ENCODE measurements at regions not wholly inside any gene's neighbourhood (a gene's known extent, or its start where the extent isn't known, plus 50 kb on each side); places are given as distances from the start of the nearest gene placed in this dataset.
"Not testable (repeated sequence)": the region's sequence is repeated elsewhere in the genome, so short reads cannot be mapped to it uniquely, and the experiment has no call there.

- FAIRE-seq = no peak
- intact Hi-C loops (cut with DNase I) = no loop called here
- peak in 3 of 5 donors; percentile 29 to 50 (median 34) for DNase-seq
- Histone ChIP-seq H3K9me3 (ENCODE audit: control insufficient read depth in 2 of 3, insufficient read depth in 1 of 3, low read length in 3 of 3) (peaks cover 0 to 2% (median 0%) of the 10 kb centered on the region in 3 donors), H3K36me3 (ENCODE audit: control insufficient read depth in 2 of 3, insufficient read depth in 3 of 3, low read length in 3 of 3) (no peaks in the 10 kb centered on the region), H3K27ac (ENCODE audit: low read depth in 2 of 2, low read length in 2 of 2) (no peak overlapping the region), H3K27me3 (ENCODE audit: control insufficient read depth, insufficient read depth, low read length) (no peaks in the 10 kb centered on the region), H3K4me3 (ENCODE audit: low read length in 3 of 3) (no peak overlapping the region), H3K4me1 (ENCODE audit: control insufficient read depth in 2 of 3, insufficient read depth in 2 of 3, low read depth in 1 of 3, low read length in 3 of 3) (no peaks in the 10 kb centered on the region), H3K9ac (ENCODE audit: low read length in 3 of 3) (no peak overlapping the region)
- no peak for TF ChIP-seq CTCF (IDR thresholded peaks at IDR 0.05; ENCODE audit: borderline replicate concordance, extremely low read depth, insufficient read depth)
These were observed 109.2 kb upstream of the SESTD1 start for GRCh38 chr2:179373816-179374215.

DNA sequence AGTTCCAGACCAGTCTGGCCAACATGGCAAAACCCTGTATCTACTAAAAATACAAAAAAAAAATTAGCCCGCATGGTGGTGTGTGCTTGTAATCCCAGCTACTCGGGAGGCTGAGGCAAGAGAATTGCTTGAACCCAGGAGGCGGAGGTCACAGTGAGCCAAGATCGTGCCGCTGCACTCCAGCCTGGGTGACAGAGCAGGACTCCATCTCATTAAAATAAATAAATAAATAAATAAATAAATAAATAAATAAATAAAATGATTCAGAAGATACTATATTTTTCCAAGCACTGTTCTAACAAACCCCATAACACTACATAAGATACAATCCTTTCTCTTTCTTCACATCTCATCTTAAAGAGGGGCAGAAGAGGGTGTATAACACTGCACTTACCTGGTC lies 100.9 kb upstream of the SESTD1 start:
- H3K4me3 ChIP-seq (ENCODE audit: low read length in 3 of 3); FAIRE-seq; intact Hi-C loops (cut with DNase I); H3K36me3 ChIP-seq (ENCODE audit: control insufficient read depth in 2 of 3, insufficient read depth in 3 of 3, low read length in 3 of 3); H3K27ac ChIP-seq (ENCODE audit: low read depth in 2 of 2, low read length in 2 of 2); H3K9me3 ChIP-seq (ENCODE audit: control insufficient read depth in 2 of 3, insufficient read depth in 1 of 3, low read length in 3 of 3); H3K27me3 ChIP-seq (ENCODE audit: control insufficient read depth, insufficient read depth, low read length); H3K9ac ChIP-seq (ENCODE audit: low read length in 3 of 3); H3K4me1 ChIP-seq (ENCODE audit: control insufficient read depth in 2 of 3, insufficient read depth in 2 of 3, low read depth in 1 of 3, low read length in 3 of 3); DNase-seq: not testable (repeated sequence)

DNA sequence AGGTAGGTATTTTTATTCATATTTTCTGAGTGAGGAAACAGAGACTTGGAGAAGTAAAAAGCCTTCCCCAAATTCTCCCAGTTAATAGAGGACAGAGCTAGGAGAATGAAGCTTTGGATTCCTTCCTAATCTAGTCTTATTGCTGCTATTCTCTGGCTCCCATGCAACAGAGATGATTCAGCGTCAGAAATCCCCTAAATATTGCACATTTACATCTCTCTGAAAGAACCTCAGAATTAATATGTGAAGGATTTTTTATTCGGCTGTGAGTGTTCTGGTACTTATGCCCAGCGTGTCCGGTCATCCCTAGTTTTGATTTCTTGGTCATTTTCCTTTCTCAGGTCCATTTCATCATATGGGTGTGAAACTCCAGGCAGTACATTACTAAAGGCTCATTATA lies 91.2 kb upstream of the SESTD1 start:
- H3K36me3 ChIP-seq (ENCODE audit: control insufficient read depth in 2 of 3, insufficient read depth in 3 of 3, low read length in 3 of 3) = no peaks in the 10 kb centered on the region
- FAIRE-seq (no peak), DNase-seq (no peak)
- H3K27me3 ChIP-seq (ENCODE audit: control insufficient read depth, insufficient read depth, low read length) = no peaks in the 10 kb centered on the region
- H3K9me3 ChIP-seq (ENCODE audit: control insufficient read depth in 2 of 3, insufficient read depth in 1 of 3, low read length in 3 of 3) = no peaks in the 10 kb centered on the region
- H3K9ac ChIP-seq (ENCODE audit: low read length in 3 of 3) = no peak overlapping the region
- intact Hi-C loops (cut with DNase I) = no loop called here
- TF ChIP-seq CTCF (IDR thresholded peaks at IDR 0.05; ENCODE audit: borderline replicate concordance, extremely low read depth, insufficient read depth) = no peak
- no peak overlapping the region for H3K4me3 ChIP-seq (ENCODE audit: low read length in 3 of 3)
- H3K4me1 ChIP-seq (ENCODE audit: control insufficient read depth in 2 of 3, insufficient read depth in 2 of 3, low read depth in 1 of 3, low read length in 3 of 3) = no peaks in the 10 kb centered on the region
- no peak overlapping the region for H3K27ac ChIP-seq (ENCODE audit: low read depth in 2 of 2, low read length in 2 of 2)

- Histone ChIP-seq H3K27me3 (ENCODE audit: control insufficient read depth, insufficient read depth, low read length) (no peaks in the 10 kb centered on the region), H3K4me1 (ENCODE audit: control insufficient read depth in 2 of 3, insufficient read depth in 2 of 3, low read depth in 1 of 3, low read length in 3 of 3) (no peaks in the 10 kb centered on the region), H3K4me3 (ENCODE audit: low read length in 3 of 3) (no peak overlapping the region), H3K9ac (ENCODE audit: low read length in 3 of 3) (no peak overlapping the region), H3K27ac (ENCODE audit: low read depth in 2 of 2, low read length in 2 of 2) (no peak overlapping the region), H3K9me3 (ENCODE audit: control insufficient read depth in 2 of 3, insufficient read depth in 1 of 3, low read length in 3 of 3) (no peaks in the 10 kb centered on the region), H3K36me3 (ENCODE audit: control insufficient read depth in 2 of 3, insufficient read depth in 3 of 3, low read length in 3 of 3) (no peaks in the 10 kb centered on the region)
- FAIRE-seq (peak; percentile 53), DNase-seq (no peak)
- intact Hi-C loops (cut with DNase I) = no loop called here
- no peak for TF ChIP-seq CTCF (IDR thresholded peaks at IDR 0.05; ENCODE audit: borderline replicate concordance, extremely low read depth, insufficient read depth)
These were observed 90.3 kb upstream of the SESTD1 start for GRCh38 chr2:179354739-179355537.
